ENCODE measurements at regions not wholly inside any gene's neighbourhood (a gene's known extent, or its start where the extent isn't known, plus 50 kb on each side); places are given as distances from the start of the nearest gene placed in this dataset.

DNA sequence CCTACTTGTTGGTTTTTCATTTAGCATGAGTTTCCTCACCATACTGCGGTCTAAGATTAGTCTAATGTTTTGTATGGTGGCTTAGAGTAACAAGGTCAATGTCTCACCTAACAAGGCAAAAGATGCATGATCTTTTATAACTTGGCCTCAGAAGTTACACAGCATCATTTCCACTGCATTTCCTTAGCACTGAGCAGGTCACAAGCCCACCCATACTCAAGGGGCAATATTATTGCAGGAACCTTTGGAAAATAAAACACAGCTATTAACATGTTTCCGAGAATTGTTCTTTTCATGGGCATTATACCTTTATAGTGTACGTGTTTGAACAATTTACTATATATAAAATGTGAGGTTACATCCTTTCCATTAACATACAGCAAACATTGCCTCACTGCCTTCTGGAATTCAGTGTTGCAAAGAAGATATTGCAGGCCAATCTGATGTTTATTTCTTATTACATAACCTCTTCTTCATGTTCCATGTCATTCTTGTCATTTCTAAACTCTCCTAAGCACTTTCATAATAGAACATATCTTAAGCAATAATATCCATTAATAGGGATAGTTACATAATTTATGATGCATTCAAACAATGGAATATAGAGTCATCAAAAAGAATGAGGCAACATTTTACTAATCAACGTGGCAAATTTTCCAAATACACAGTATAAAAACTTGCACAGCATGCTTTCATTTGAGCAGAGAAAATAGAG lies 153.8 kb downstream of the AREG start:
- DNase-seq (ENCODE audit: low read depth, low spot score) = no peak
- no peak overlapping the region for H3K4me3 ChIP-seq (ENCODE audit: low read length)

DNA sequence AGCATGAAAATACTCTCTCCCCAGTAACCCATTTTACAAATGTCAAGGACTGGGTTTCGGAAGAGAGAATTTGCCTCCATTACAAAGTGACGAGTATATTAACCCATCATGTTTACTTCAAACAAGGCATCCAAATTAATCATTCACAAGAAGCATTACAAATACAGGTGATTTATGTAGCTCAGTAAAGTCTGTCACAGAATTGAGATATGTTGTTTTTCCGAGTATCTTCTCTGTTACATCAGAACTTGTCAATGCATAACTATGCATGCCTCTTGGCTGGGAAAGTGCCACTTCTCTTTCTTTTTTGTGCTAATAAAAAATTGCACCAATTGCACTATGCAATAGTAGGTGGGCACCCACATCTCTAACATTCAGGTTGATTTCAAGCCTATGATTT lies 158.2 kb downstream of the AREG start:
- H3K4me3 ChIP-seq (ENCODE audit: low read length) = no peak overlapping the region
- no peak for DNase-seq (ENCODE audit: low read depth, low spot score)

DNA sequence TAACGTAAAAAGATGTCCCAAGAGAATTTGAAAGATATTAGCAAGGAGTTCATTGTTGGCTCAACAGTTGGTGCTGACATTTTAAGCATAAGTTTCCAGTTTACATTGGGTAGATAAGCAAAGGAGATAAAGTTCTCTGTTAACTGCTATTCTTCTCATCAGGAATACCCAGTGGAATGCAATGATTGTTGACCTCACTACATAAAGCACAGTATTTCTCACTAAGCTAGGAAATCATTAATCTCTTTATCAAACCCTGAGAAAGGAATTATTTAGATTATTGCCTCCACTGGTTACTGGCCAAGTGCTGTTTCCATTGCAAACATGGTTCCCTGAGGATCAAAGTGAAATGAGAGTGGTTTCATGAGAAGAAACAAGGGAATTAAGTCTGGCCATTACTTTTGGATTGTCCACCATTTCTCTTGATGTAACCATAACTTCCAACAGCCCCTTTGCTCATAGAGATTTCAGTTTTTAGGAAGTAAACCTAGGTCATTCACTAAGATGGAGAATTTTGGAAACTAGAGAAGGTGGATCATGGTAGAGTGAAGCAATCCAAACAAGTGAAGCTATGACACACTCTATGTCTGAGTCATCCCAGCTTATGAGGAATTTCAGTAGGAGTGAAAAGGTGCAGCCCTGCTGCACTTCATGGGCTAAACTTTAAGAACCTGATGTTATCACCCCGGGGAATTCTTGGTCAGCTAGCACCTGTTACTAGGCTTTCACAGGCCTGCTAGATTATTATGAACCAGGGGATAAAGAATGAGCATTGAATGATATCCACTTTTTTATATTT lies 163.4 kb downstream of the AREG start:
- H3K4me3 ChIP-seq (ENCODE audit: low read length) = no peak overlapping the region
- no peak for DNase-seq (ENCODE audit: low read depth, low spot score)

DNA sequence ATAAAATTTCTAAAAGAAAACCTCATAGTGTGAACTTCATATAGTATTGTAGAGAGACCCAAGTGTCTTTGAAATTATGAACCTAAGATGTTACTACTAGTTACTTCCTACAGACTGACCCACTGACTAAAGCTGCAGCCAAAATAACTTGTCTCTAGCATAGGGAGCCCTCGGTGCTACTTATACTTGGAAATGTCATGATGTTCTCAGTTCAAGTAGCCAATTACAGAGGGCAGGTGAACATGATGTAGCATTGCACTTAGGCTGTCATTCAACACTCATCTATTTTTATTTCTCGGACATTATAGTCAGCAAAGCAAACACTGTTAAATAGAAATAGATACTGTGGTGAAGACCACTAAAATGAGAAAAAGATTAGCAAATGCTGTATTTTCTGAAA lies 165.6 kb downstream of the AREG start:
- H3K4me3 ChIP-seq (ENCODE audit: low read length) = no peak overlapping the region
- no peak for DNase-seq (ENCODE audit: low read depth, low spot score)

DNA sequence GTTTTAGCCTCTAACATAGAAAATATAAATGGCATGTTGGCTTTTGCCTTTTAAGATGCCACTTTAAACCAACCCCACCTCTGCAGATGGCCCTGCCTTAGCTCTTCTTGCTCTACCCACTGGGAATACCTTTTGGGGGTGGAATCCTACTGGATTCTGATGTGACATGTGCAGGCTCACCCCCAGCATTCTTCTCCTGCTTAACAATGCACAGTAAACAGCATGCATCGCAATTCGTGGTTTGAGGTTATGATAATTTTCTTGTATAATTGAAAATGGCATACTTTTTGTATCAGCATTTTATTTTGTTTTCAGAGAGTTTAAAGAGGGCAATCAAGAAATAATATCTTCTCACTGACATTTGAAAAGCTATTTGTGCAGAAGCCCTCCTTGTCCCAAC lies 167.9 kb downstream of the AREG start:
- no peak for DNase-seq (ENCODE audit: low read depth, low spot score)
- no peak overlapping the region for H3K4me3 ChIP-seq (ENCODE audit: low read length)

DNA sequence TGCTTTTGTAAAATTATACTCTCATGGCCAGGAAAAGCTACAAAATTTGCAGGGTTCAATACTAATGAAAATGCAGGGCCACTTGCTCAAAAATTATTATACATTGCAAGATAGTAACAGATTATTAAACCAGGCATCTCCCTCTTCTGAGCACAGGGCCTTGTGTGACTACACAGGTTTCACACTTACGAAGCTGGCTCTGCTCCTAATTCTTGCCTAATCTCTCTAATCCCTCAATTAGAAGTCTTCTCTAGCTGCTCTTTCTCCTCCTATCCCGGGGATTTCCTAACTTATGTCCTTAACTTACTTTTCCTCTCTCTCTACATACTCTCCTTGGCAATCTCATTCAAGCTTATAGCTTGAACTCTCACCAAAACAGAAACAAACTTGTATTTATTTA lies 168.3 kb downstream of the AREG start:
- DNase-seq (ENCODE audit: low read depth, low spot score) = no peak
- no peak overlapping the region for H3K4me3 ChIP-seq (ENCODE audit: low read length)

DNA sequence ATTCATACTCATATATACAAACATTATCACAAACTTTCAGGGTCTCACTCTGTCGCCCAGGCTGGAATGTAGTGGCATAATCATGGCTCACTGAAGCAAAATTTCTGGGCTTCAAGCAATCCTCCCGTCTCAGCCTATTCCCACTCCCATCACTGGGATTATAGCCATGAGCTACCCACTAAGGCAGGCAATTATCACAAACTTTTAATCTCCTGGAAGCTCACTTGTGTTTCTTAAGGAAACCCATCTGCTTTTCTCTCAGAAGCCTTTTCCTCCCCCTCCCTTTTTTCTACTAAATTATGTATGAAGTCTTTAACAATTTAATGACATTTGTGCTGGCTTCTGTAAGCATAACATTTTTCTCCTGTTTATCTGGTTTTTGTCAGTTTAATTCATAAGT lies 170.5 kb downstream of the AREG start:
- DNase-seq (ENCODE audit: low read depth, low spot score) = no peak
- no peak overlapping the region for H3K4me3 ChIP-seq (ENCODE audit: low read length)

DNA sequence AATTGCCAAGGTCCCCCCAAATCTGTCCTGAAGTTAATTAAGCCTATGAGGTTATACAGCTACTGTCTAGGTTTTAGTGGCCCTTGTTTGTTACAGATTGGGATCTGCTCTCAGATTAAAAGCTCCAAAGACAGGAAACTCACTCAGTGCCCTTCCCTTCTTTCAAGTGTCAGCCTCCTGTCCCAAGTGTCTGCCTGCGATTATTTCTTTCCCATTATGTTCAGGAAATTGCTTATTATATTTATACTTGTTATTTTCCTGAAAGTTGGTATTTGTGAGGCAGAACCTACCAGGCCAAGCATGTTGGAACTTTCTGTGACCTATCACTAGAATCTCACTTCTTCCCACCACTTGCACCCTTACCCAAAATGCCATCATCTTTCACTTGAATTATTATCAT lies 173.2 kb downstream of the AREG start:
- no peak overlapping the region for H3K4me3 ChIP-seq (ENCODE audit: low read length)
- DNase-seq (ENCODE audit: low read depth, low spot score) = no peak

DNA sequence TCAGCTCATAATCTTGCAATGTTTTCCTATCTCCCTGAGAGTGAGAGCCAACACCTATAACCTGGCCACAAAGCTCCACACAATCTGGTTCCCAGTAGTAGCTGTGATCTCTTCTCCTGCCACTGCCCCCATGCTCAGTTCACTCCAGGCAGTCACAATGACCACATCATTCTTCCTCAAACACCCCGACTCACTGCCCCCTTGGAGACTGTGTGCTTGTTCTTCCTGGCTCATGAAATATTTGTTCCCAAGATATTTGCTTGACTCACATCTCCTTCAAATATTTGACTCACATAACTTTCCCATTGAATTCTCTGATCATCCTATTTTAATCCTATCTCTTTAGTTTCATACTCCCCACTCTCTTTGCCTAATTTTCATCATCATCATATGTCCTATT lies 173.7 kb downstream of the AREG start:
- DNase-seq (ENCODE audit: low read depth, low spot score) = no peak
- no peak overlapping the region for H3K4me3 ChIP-seq (ENCODE audit: low read length)

DNA sequence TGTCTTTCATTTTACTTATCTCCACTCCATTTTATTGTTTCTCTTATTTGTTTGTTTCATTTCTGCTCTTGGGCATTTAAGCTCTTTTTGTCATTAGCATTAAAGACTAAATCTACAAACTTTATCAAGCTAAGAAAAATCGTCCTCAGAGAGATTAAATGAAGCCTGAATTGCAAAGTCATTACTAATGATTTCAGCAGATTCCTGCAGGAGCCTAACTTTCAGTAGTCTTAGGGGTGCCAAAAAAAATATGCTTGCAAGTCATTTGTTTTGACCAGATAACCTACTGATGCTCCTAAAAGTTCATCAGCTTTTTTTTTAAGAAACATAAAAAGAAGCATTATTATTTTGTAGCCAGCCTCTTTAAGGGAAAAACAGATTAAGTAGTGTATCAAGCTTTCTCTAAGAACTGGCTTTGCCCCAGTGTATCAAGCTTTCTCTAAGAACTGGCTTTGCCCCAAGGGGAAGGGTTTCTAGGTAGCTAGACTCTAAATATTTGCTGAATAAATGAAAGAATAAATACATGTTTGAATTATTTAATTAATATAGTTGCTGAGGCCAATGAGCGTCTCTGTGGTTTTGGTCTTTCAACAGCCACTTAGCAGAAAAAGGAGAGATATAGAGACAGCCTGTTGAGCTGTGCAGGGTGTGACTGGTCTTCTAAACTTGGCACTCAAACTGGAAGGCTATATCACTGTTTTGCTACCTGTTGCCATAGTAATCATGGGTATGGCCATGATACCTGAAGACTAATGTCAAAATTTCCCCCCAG lies 174.2 kb downstream of the BTC start:
- H3K4me3 ChIP-seq (ENCODE audit: low read length) = no peak overlapping the region
- DNase-seq (ENCODE audit: low read depth, low spot score) = no peak

DNA sequence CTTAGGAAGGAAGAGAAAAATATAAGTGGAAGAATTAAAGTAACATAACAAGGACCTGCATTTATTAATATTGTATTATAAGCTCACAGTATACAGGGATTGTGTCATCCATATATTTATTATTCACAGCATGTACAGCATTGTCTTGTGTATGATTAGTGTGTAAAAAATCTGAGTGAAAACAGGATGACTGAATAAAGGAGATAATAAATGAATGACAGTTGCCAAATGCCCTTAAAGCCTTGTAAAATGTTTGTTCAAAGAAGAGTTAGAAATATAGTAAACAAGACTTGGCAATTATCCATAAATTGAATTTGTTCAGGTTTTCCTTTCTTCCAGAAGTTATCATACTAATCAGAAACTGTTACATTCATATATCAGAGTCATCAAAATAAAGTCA lies 172.7 kb downstream of the BTC start:
- no peak for DNase-seq (ENCODE audit: low read depth, low spot score)
- H3K4me3 ChIP-seq (ENCODE audit: low read length) = no peak overlapping the region

DNA sequence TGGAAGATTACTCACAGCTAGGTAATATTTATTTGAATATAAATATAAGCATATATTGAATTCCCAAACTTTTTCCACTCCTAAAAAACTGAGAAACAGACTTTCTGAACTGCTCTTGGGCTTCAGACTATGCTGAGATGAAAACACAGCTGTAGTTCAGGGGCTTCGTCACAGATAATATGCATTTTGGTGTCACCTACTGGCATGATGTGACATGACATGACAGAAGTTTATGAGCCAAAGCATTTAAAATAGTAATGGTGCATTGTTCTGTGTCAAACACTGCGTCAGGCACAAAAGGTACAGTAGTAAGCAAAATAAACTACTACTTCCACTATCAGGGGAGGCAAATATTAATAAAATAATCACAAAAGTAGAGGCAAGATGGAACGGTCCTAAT lies 171.3 kb downstream of the BTC start:
- DNase-seq (ENCODE audit: low read depth, low spot score) = peak; percentile 41

DNA sequence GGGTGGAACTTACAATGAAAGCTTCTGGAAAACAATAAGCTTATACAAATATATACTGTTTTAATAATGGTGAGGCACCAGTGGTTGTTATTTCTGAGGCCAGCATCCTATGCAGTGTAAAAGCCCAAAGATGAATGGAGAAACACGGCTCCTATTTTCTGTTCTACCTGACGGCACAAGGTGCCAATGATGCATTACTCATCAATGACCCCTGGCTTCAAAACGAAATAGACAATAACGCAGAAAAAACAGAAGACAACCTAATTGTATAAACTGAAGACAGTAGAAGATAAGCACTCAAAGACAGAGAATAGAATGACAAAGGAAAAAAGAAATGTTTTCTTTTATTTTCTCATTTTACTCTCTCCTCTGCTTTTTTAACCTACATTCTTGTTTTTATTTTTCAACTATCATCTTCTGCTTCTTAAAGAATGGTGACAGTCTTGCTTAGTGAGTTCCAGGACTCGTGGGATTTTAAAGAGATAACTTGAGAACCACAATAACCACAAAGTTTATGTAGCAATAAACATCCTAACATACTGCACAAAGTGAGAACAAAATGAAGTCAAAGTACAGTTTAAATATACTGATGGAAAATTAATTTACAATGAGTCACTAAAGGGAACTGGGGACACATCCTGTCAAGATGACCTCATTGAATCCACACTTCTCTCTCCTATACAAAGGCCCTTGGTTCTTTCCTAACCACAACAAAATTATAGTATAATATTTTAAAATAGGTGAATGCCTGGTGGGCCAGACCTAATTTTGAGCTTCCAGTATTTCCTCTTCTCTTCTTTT lies 169.8 kb downstream of the BTC start:
- peak; percentile 3 for DNase-seq (ENCODE audit: low read depth, low spot score)

More for the DNA sequence above, 171.3 kb downstream of the BTC start:
- H3K4me3 ChIP-seq (ENCODE audit: low read length) = no peak overlapping the region

DNA sequence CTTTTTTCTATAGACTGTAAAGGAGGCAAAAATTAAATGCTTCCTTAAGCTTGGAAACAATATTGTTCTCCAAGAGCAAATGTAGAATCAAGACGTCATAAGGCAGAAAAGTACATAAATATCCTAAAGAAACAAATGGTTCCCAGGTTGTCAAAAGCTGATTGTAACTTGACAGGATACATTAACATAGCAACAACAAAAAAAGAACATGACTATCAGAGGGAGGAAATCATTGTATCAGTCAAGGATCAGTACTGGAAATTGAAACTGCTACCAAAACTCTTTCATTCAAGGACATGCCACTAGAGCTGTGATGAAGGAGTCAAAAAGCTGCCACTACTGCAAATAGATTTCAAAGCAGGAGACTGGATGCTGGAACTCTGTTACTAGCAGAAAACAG lies 168.3 kb downstream of the BTC start:
- H3K4me3 ChIP-seq (ENCODE audit: low read length) = no peak overlapping the region
- no peak for DNase-seq (ENCODE audit: low read depth, low spot score)

More for the DNA sequence above, 169.8 kb downstream of the BTC start:
- H3K4me3 ChIP-seq (ENCODE audit: low read length) = no peak overlapping the region

DNA sequence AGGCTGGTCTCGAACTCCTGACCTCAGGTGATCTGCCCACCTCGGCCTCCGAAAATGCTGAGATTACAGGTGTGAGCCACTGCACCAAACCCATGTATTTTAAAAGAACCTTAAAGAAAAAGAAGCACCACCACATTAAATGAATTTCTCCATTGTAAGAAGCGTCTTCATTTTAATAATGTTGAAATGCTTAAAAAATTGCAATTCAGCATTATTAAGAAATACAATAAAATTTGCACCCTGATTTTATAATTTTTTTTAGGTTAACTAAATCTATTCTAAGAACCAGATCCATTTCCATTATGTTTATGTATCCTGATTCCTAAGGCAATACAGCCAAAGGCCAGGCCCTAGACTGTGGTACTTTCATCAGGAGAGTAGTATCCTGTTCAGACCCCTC lies 167.2 kb downstream of the BTC start:
- no peak for DNase-seq (ENCODE audit: low read depth, low spot score)
- H3K4me3 ChIP-seq (ENCODE audit: low read length) = no peak overlapping the region

DNA sequence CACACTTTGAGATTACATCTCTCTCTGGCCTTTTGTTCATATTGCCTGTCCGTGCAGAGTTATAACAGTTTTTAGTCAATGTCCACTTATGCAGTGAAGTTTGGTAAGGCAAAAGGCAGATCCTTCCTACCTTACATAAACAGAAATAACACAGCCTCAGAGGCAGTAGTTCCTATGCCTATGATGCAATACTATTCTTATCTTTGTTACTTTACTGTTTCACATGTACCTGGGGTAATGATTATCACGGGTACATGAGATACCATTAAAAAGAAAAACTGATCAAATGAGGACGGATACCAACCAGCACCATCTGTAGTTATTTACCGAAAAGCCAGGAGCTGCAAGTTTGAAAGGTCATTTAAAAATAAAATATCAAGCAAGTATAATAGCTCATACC lies 166.8 kb downstream of the BTC start:
- no peak overlapping the region for H3K4me3 ChIP-seq (ENCODE audit: low read length)
- no peak for DNase-seq (ENCODE audit: low read depth, low spot score)

DNA sequence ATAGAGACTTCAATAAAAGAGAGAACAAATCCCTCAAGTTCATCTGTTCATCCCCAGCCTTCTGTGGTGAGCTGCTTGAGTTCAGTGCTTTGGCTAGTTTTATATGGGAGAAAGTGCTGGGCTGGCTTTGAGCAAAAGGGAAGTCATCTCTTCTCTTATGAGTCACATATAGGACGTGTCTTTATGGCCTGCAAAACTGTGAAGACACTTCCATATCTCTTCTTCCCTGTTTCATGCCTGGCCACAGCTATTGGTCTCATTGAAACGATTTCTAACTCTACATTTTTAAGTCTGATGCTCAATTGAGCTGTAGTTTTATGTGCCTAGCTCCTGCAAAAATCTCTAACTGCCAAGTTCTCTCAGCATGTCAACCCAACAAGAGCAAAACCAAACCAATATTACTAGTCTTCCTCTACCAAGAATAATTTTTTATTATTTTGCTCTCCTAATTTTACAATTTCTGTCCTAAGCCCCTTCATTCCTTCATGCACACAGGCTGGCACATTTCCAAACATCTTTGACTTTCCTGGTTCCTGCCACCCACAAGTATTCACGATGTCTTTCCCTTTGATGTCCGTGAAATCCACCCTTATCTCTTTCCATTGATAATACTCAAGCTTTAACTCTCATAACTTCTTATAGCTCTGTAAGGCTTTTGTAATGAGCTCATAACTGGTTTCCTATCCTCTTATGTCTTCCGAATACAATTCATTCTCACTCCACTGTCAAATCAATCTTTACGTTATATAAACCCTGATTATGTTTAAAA lies 165.3 kb downstream of the BTC start:
- H3K4me3 ChIP-seq (ENCODE audit: low read length) = no peak overlapping the region
- no peak for DNase-seq (ENCODE audit: low read depth, low spot score)

DNA sequence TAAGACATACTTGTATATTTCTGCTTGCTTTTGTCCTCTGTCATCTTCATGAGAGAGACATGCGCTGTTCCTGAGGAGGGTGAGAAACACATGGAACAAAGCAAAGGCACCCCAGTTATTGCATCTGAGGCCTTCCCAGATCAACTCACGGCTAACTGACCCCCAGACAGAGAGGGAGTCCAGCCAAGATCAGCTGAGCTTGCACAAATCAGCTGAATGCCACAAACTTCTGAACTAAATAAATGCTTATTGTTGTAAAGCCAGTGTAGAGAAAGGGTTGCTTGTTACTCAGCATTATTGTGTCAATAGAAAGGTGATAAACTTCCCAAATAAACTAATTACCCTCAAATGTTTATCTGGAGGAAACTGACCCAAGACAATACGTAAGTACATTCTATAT lies 163.8 kb downstream of the BTC start:
- no peak for DNase-seq (ENCODE audit: low read depth, low spot score)
- H3K4me3 ChIP-seq (ENCODE audit: low read length) = no peak overlapping the region

DNA sequence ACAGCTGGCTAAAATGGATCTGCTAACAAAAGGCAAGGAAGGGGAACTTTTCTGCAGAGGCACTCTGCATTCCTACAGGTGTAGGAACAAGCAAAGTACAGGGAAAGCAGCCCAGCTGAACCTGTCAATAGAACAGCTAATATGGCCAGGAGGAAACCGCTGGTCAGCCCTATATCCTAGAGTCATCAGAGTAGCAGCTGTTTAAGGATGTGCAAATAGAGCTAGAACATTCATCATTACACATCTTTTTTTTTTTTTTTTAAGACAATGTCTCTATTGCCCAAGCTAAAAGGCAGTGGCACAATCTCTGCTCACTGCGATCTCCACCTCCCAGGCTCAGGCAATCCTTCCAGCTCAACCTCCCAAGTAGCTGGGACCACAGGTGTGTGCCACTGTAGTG lies 163.0 kb downstream of the BTC start:
- no peak overlapping the region for H3K4me3 ChIP-seq (ENCODE audit: low read length)
- no peak for DNase-seq (ENCODE audit: low read depth, low spot score)

Data from Jurkat, Clone E6-1 (cell line).